OCI-LY1 (cell line): ENCODE measurements at regions not wholly inside any gene's neighbourhood (a gene's known extent, or its start where the extent isn't known, plus 50 kb on each side); places are given as distances from the start of the nearest gene placed in this dataset.

Source experiments
- CTCF ChIP-seq: fragments of 200-600 bp; sonication (generic), shearing (Covaris generic); IDR thresholded peaks from 2 replicates; pipeline ENCODE4 v1.5.1; 2017; ENCODE audit warnings: mild to moderate bottlenecking, antibody characterized with exemption, low read length, moderate library complexity, mixed read lengths
- EZH2 ChIP-seq: fragments of 200-600 bp; sonication (generic), shearing (Covaris generic); IDR thresholded peaks from 2 replicates; pipeline ENCODE4 v1.8.0; 2017; ENCODE audit warnings: borderline replicate concordance, mixed run types, mild to moderate bottlenecking, antibody characterized with exemption, low read length, moderate library complexity, mixed read lengths

- TF ChIP-seq CTCF: no peak
- TF ChIP-seq EZH2: no peak
Measured at GRCh38 chr4:122992641-122993040, 70.2 kb upstream of the NUDT6 start.
